ENCODE measurements at regions not wholly inside any gene's neighbourhood (a gene's known extent, or its start where the extent isn't known, plus 50 kb on each side); places are given as distances from the start of the nearest gene placed in this dataset.

DNA sequence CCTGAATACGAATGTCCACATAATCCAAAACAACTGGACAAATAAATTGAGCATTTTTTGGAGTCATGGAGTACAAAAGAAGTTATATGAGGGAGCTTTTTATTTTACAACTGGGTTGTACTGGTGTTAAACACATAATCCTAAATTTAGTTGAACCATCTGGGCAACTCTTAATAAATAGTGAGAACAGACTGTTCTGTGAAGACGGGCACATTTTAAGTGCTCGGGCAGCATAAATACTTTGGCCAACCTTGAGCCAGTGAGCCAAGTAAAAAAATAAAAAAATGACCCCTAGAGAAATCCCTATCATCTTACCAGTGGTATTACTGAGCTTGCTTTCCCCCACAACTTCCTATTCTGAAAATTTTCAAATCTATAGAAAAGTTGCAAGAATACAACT lies 50.9 kb upstream of the PSME4 start:
- DNase-seq (ENCODE audit: low spot score): no peak
- TF ChIP-seq, protein P1, sequence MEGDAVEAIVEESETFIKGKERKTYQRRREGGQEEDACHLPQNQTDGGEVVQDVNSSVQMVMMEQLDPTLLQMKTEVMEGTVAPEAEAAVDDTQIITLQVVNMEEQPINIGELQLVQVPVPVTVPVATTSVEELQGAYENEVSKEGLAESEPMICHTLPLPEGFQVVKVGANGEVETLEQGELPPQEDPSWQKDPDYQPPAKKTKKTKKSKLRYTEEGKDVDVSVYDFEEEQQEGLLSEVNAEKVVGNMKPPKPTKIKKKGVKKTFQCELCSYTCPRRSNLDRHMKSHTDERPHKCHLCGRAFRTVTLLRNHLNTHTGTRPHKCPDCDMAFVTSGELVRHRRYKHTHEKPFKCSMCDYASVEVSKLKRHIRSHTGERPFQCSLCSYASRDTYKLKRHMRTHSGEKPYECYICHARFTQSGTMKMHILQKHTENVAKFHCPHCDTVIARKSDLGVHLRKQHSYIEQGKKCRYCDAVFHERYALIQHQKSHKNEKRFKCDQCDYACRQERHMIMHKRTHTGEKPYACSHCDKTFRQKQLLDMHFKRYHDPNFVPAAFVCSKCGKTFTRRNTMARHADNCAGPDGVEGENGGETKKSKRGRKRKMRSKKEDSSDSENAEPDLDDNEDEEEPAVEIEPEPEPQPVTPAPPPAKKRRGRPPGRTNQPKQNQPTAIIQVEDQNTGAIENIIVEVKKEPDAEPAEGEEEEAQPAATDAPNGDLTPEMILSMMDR (IDR thresholded peaks at IDR 0.05): no peak
- Histone ChIP-seq H3K27me3 (no peaks in the 10 kb centered on the region), H3K9me3 (peaks cover 0 to 10% of the 10 kb centered on the region in 2 donors), H3K27ac (peak overlapping the region; percentile 21 to 74), H3K4me1 (no peaks in the 10 kb centered on the region), H3K4me3 (no peak overlapping the region), H3K36me3 (no peaks in the 10 kb centered on the region)

- peak overlapping the region in 1 of 2 donors; percentile 74 for H3K27ac ChIP-seq
- peaks cover 0 to 10% of the 10 kb centered on the region in 2 donors for H3K9me3 ChIP-seq
- DNase-seq (ENCODE audit: low spot score): no peak
- H3K27me3 ChIP-seq: no peaks in the 10 kb centered on the region
- TF ChIP-seq, protein P1 (IDR thresholded peaks at IDR 0.05): no peak
- no peak overlapping the region for H3K4me3 ChIP-seq
- H3K4me1 ChIP-seq: peaks cover 0 to 5% of the 10 kb centered on the region in 2 donors
- H3K36me3 ChIP-seq: no peaks in the 10 kb centered on the region
Observed at GRCh38 chr2:54020793-54021414, 50.1 kb upstream of the PSME4 start.

Data from right atrium auricular region (tissue), 2 donors.